B cell (primary cell): ENCODE measurements at regions not wholly inside any gene's neighbourhood (a gene's known extent, or its start where the extent isn't known, plus 50 kb on each side); places are given as distances from the start of the nearest gene placed in this dataset.
"Not testable (repeated sequence)": the region's sequence is repeated elsewhere in the genome, so short reads cannot be mapped to it uniquely, and the experiment has no call there.

Source experiments
- EZH2 ChIP-seq: IDR thresholded peaks from 2 replicates; pipeline ENCODE4 v1.6.1; 2012; ENCODE audit warnings: borderline replicate concordance, low read depth, mild to moderate bottlenecking, moderate library complexity, low read length; ENCODE audit not compliant: insufficient read depth, poor library complexity, severe bottlenecking
- TF ChIP-seq, protein P1 (sequence below): fragments of 200-600 bp; IDR thresholded peaks from one replicate; pipeline ENCODE4 v1.8.0; 2022; ENCODE audit warnings: antibody characterized with exemption, mild to moderate bottlenecking

DNA sequence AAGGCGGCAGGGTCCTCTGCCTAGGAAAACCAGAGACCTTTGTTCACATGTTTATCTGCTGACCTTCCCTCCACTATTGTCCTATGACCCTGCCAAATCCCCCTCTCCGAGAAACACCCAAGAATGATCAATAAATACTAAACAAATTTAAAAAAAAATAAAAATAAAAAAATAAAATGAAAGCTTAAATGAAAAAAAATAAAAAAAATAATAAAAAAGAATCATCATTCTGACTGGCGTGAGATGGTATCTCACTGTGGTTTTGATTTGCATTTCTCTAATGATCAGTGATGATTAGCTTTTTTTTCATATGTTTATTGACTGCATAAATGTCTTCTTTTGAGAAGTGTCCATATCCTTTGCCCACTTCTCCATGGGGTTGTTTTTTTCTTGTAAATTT is 74.5 kb upstream of the LSAMP start:
- TF ChIP-seq, protein P1, sequence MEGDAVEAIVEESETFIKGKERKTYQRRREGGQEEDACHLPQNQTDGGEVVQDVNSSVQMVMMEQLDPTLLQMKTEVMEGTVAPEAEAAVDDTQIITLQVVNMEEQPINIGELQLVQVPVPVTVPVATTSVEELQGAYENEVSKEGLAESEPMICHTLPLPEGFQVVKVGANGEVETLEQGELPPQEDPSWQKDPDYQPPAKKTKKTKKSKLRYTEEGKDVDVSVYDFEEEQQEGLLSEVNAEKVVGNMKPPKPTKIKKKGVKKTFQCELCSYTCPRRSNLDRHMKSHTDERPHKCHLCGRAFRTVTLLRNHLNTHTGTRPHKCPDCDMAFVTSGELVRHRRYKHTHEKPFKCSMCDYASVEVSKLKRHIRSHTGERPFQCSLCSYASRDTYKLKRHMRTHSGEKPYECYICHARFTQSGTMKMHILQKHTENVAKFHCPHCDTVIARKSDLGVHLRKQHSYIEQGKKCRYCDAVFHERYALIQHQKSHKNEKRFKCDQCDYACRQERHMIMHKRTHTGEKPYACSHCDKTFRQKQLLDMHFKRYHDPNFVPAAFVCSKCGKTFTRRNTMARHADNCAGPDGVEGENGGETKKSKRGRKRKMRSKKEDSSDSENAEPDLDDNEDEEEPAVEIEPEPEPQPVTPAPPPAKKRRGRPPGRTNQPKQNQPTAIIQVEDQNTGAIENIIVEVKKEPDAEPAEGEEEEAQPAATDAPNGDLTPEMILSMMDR: not testable (repeated sequence)
- not testable (repeated sequence) for TF ChIP-seq EZH2
